ENCODE measurements at regions not wholly inside any gene's neighbourhood (a gene's known extent, or its start where the extent isn't known, plus 50 kb on each side); places are given as distances from the start of the nearest gene placed in this dataset.
A peak's percentile ranks its signal among the peaks of the same experiment; 100 is the strongest.

- no peaks in the 10 kb centered on the region for H3K36me3 Mint-ChIP-seq
- Histone ChIP-seq H3K27me3 (ENCODE audit: control insufficient read depth, insufficient read depth, low read length) (no peaks in the 10 kb centered on the region), H3K36me3 (ENCODE audit: control insufficient read depth, insufficient read depth, low read length) (no peaks in the 10 kb centered on the region), H3K27ac (ENCODE audit: insufficient read depth, low read length, poor library complexity, severe bottlenecking) (no peak overlapping the region), H3K4me1 (ENCODE audit: control insufficient read depth, insufficient read depth, low read length, poor library complexity, severe bottlenecking) (no peaks in the 10 kb centered on the region), H3K4me3 (ENCODE audit: low read depth, low read length) (no peak overlapping the region), H3K9me3 (ENCODE audit: control insufficient read depth in 2 of 2, low read length in 2 of 2) (peaks cover 0 to 3% of the 10 kb centered on the region in 2 experiments)
- no peak overlapping the region for H3K27ac Mint-ChIP-seq
- peaks cover 0 to 2% (median 0%) of the 10 kb centered on the region in 7 donors for H3K9me3 Mint-ChIP-seq
- H3K4me3 Mint-ChIP-seq = no peak overlapping the region
- peaks cover 4% of the 10 kb centered on the region for H3K27me3 Mint-ChIP-seq
- no peak for DNase-seq
- no peaks in the 10 kb centered on the region for H3K4me1 Mint-ChIP-seq
- no peak for ATAC-seq (ENCODE audit: low read depth in 2 of 2)
These were observed 1024.3 kb downstream of the TBC1D22A start for GRCh38 chr22:47786650-47787290.

GRCh38 chr22:47784991-47785390 lies 1022.5 kb downstream of the TBC1D22A start:
- Mint-ChIP-seq H3K4me3 (no peak overlapping the region), H3K27ac (no peak overlapping the region), H3K36me3 (no peaks in the 10 kb centered on the region), H3K9me3 (peaks cover 0 to 2% (median 0%) of the 10 kb centered on the region in 7 donors), H3K4me1 (no peaks in the 10 kb centered on the region), H3K27me3 (peaks cover 4% of the 10 kb centered on the region)
- peaks cover 0 to 3% of the 10 kb centered on the region in 2 experiments for H3K9me3 ChIP-seq (ENCODE audit: control insufficient read depth in 2 of 2, low read length in 2 of 2)
- H3K27me3 ChIP-seq (ENCODE audit: control insufficient read depth, insufficient read depth, low read length) = no peaks in the 10 kb centered on the region
- H3K36me3 ChIP-seq (ENCODE audit: control insufficient read depth, insufficient read depth, low read length) = no peaks in the 10 kb centered on the region
- ATAC-seq (ENCODE audit: low read depth in 2 of 2) (no peak), DNase-seq (no peak)
- H3K4me1 ChIP-seq (ENCODE audit: control insufficient read depth, insufficient read depth, low read length, poor library complexity, severe bottlenecking) = no peaks in the 10 kb centered on the region
- no peak overlapping the region for H3K27ac ChIP-seq (ENCODE audit: insufficient read depth, low read length, poor library complexity, severe bottlenecking)
- H3K4me3 ChIP-seq (ENCODE audit: low read depth, low read length) = no peak overlapping the region

GRCh38 chr22:47784367-47784983 lies 1022.0 kb downstream of the TBC1D22A start:
- peaks cover 0 to 3% of the 10 kb centered on the region in 2 experiments for H3K9me3 ChIP-seq (ENCODE audit: control insufficient read depth in 2 of 2, low read length in 2 of 2)
- DNase-seq (no peak), ATAC-seq (ENCODE audit: low read depth in 2 of 2) (no peak)
- H3K27ac Mint-ChIP-seq = no peak overlapping the region
- no peak overlapping the region for H3K4me3 Mint-ChIP-seq
- no peaks in the 10 kb centered on the region for H3K27me3 ChIP-seq (ENCODE audit: control insufficient read depth, insufficient read depth, low read length)
- no peaks in the 10 kb centered on the region for H3K36me3 Mint-ChIP-seq
- no peak overlapping the region for H3K4me3 ChIP-seq (ENCODE audit: low read depth, low read length)
- H3K4me1 ChIP-seq (ENCODE audit: control insufficient read depth, insufficient read depth, low read length, poor library complexity, severe bottlenecking) = no peaks in the 10 kb centered on the region
- H3K9me3 Mint-ChIP-seq = peaks cover 0 to 2% (median 0%) of the 10 kb centered on the region in 7 donors
- no peaks in the 10 kb centered on the region for H3K36me3 ChIP-seq (ENCODE audit: control insufficient read depth, insufficient read depth, low read length)
- peaks cover 4% of the 10 kb centered on the region for H3K27me3 Mint-ChIP-seq
- H3K4me1 Mint-ChIP-seq = no peaks in the 10 kb centered on the region
- no peak overlapping the region for H3K27ac ChIP-seq (ENCODE audit: insufficient read depth, low read length, poor library complexity, severe bottlenecking)

- Mint-ChIP-seq H3K27ac (no peak overlapping the region), H3K27me3 (peaks cover 4% of the 10 kb centered on the region), H3K9me3 (peaks cover 0 to 3% (median 0%) of the 10 kb centered on the region in 7 donors), H3K4me1 (no peaks in the 10 kb centered on the region), H3K4me3 (no peak overlapping the region), H3K36me3 (no peaks in the 10 kb centered on the region)
- H3K27ac ChIP-seq (ENCODE audit: insufficient read depth, low read length, poor library complexity, severe bottlenecking) = no peak overlapping the region
- peaks cover 0 to 3% of the 10 kb centered on the region in 2 experiments for H3K9me3 ChIP-seq (ENCODE audit: control insufficient read depth in 2 of 2, low read length in 2 of 2)
- DNase-seq (no peak), ATAC-seq (ENCODE audit: low read depth in 2 of 2) (no peak)
- no peaks in the 10 kb centered on the region for H3K4me1 ChIP-seq (ENCODE audit: control insufficient read depth, insufficient read depth, low read length, poor library complexity, severe bottlenecking)
- no peaks in the 10 kb centered on the region for H3K27me3 ChIP-seq (ENCODE audit: control insufficient read depth, insufficient read depth, low read length)
- no peaks in the 10 kb centered on the region for H3K36me3 ChIP-seq (ENCODE audit: control insufficient read depth, insufficient read depth, low read length)
- no peak overlapping the region for H3K4me3 ChIP-seq (ENCODE audit: low read depth, low read length)
These were observed 1021.2 kb downstream of the TBC1D22A start for GRCh38 chr22:47783433-47784366.

GRCh38 chr22:47782328-47783075 lies 1020.1 kb downstream of the TBC1D22A start:
- H3K4me3 ChIP-seq (ENCODE audit: low read depth, low read length) = no peak overlapping the region
- no peaks in the 10 kb centered on the region for H3K36me3 ChIP-seq (ENCODE audit: control insufficient read depth, insufficient read depth, low read length)
- Mint-ChIP-seq H3K27me3 (peaks cover under 1% of the 10 kb centered on the region), H3K9me3 (peaks cover 0 to 3% (median 0%) of the 10 kb centered on the region in 7 donors), H3K4me3 (no peak overlapping the region), H3K4me1 (no peaks in the 10 kb centered on the region), H3K36me3 (no peaks in the 10 kb centered on the region), H3K27ac (no peak overlapping the region)
- no peaks in the 10 kb centered on the region for H3K27me3 ChIP-seq (ENCODE audit: control insufficient read depth, insufficient read depth, low read length)
- ATAC-seq (ENCODE audit: low read depth in 2 of 2) (no peak), DNase-seq (no peak)
- peaks cover 0 to 3% of the 10 kb centered on the region in 2 experiments for H3K9me3 ChIP-seq (ENCODE audit: control insufficient read depth in 2 of 2, low read length in 2 of 2)
- H3K27ac ChIP-seq (ENCODE audit: insufficient read depth, low read length, poor library complexity, severe bottlenecking) = no peak overlapping the region
- H3K4me1 ChIP-seq (ENCODE audit: control insufficient read depth, insufficient read depth, low read length, poor library complexity, severe bottlenecking) = no peaks in the 10 kb centered on the region

GRCh38 chr22:47781427-47782111 lies 1019.1 kb downstream of the TBC1D22A start:
- no peaks in the 10 kb centered on the region for H3K27me3 ChIP-seq (ENCODE audit: control insufficient read depth, insufficient read depth, low read length)
- ATAC-seq (ENCODE audit: low read depth in 2 of 2) (no peak), DNase-seq (no peak)
- H3K36me3 ChIP-seq (ENCODE audit: control insufficient read depth, insufficient read depth, low read length) = no peaks in the 10 kb centered on the region
- peaks cover 0 to 3% of the 10 kb centered on the region in 2 experiments for H3K9me3 ChIP-seq (ENCODE audit: control insufficient read depth in 2 of 2, low read length in 2 of 2)
- Mint-ChIP-seq H3K27me3 (no peaks in the 10 kb centered on the region), H3K4me1 (no peaks in the 10 kb centered on the region), H3K27ac (no peak overlapping the region), H3K36me3 (no peaks in the 10 kb centered on the region), H3K4me3 (no peak overlapping the region), H3K9me3 (peaks cover 0 to 3% (median 0%) of the 10 kb centered on the region in 7 donors)
- H3K27ac ChIP-seq (ENCODE audit: insufficient read depth, low read length, poor library complexity, severe bottlenecking) = no peak overlapping the region
- H3K4me3 ChIP-seq (ENCODE audit: low read depth, low read length) = no peak overlapping the region
- no peaks in the 10 kb centered on the region for H3K4me1 ChIP-seq (ENCODE audit: control insufficient read depth, insufficient read depth, low read length, poor library complexity, severe bottlenecking)

- H3K36me3 Mint-ChIP-seq = no peaks in the 10 kb centered on the region
- H3K4me1 Mint-ChIP-seq = no peaks in the 10 kb centered on the region
- no peak for ATAC-seq (ENCODE audit: low read depth in 2 of 2)
- Histone ChIP-seq H3K27ac (ENCODE audit: insufficient read depth, low read length, poor library complexity, severe bottlenecking) (no peak overlapping the region), H3K4me3 (ENCODE audit: low read depth, low read length) (no peak overlapping the region), H3K9me3 (ENCODE audit: control insufficient read depth in 2 of 2, low read length in 2 of 2) (peaks cover 0 to 3% of the 10 kb centered on the region in 2 experiments), H3K4me1 (ENCODE audit: control insufficient read depth, insufficient read depth, low read length, poor library complexity, severe bottlenecking) (no peaks in the 10 kb centered on the region), H3K36me3 (ENCODE audit: control insufficient read depth, insufficient read depth, low read length) (no peaks in the 10 kb centered on the region), H3K27me3 (ENCODE audit: control insufficient read depth, insufficient read depth, low read length) (no peaks in the 10 kb centered on the region)
- peaks cover 0 to 3% (median 0%) of the 10 kb centered on the region in 7 donors for H3K9me3 Mint-ChIP-seq
- H3K27me3 Mint-ChIP-seq = no peaks in the 10 kb centered on the region
- H3K4me3 Mint-ChIP-seq = no peak overlapping the region
- peak overlapping the region in 1 of 3 donors; percentile 92 for H3K27ac Mint-ChIP-seq
- DNase-seq = no peak
These were observed 1018.6 kb downstream of the TBC1D22A start for GRCh38 chr22:47781024-47781423.
